Keratinocyte (primary cell): ENCODE measurements at regions not wholly inside any gene's neighbourhood (a gene's known extent, or its start where the extent isn't known, plus 50 kb on each side); places are given as distances from the start of the nearest gene placed in this dataset.

Experiments
- EZH2 ChIP-seq: IDR thresholded peaks from one replicate; pipeline ENCODE4 v1.6.1; 2012; ENCODE audit warnings: inconsistent platforms, mild to moderate bottlenecking, low read length, moderate library complexity
- TF ChIP-seq, protein P1 (sequence below), 3 experiments: IDR thresholded peaks in 1 of 3; conservative IDR thresholded peaks in 1 of 3; optimal IDR thresholded peaks in 1 of 3; 2 replicates in 2 of 3; 3 replicates in 1 of 3; pipeline versions ENCODE3 to v1.5.1; 2011; ENCODE audit warnings: low read length in 3 of 3, mild to moderate bottlenecking in 3 of 3, moderate library complexity in 2 of 3, control low read depth in 1 of 3, inconsistent platforms in 1 of 3; ENCODE audit not compliant: insufficient read depth in 2 of 3; ENCODE audit errors: extremely low read depth in 1 of 3

DNA sequence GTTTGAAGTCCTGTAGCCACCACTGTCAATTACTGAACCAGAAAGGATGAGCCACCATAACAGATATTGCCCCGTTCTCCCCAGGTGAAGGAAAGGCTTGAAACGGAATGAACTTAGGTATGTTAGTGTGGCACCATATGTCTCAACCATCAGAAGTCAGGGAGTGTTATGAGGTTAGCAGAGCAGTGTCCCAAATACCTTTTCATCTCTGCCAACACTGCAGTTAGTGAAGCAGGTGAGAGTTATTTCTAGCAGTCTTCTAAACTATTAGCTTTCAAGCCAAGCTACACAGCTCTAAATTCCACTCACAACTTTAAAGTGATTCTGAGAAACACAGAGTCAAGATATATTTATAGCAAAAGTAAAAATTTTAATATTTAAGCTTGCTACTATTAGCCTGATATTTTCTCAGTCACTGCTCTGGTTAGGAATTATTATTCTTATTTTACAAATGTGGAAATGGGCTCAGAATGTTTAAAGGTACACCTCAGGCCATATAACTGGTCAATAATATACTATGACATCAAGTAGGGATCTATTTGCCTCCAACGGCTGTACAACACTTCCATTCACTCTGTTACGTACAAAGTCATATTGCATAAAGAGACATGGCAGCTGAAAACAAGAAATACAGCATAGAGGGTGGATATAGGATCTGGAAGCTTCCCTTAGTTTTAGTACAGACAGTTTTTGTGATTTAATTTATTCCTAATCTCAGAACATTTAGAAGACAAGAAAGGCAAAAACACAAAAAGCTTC lies 1527.1 kb upstream of the PRR20A start:
- TF ChIP-seq, protein P1, sequence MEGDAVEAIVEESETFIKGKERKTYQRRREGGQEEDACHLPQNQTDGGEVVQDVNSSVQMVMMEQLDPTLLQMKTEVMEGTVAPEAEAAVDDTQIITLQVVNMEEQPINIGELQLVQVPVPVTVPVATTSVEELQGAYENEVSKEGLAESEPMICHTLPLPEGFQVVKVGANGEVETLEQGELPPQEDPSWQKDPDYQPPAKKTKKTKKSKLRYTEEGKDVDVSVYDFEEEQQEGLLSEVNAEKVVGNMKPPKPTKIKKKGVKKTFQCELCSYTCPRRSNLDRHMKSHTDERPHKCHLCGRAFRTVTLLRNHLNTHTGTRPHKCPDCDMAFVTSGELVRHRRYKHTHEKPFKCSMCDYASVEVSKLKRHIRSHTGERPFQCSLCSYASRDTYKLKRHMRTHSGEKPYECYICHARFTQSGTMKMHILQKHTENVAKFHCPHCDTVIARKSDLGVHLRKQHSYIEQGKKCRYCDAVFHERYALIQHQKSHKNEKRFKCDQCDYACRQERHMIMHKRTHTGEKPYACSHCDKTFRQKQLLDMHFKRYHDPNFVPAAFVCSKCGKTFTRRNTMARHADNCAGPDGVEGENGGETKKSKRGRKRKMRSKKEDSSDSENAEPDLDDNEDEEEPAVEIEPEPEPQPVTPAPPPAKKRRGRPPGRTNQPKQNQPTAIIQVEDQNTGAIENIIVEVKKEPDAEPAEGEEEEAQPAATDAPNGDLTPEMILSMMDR (optimal IDR thresholded peaks at IDR 0.05 in 1 of 3, IDR thresholded peaks at IDR 0.05 in 1 of 3, conservative IDR thresholded peaks at IDR 0.05 in 1 of 3; ENCODE audit: extremely low read depth in 1 of 3, insufficient read depth in 2 of 3, low read length in 3 of 3): no peak
- no peak for TF ChIP-seq EZH2
